ENCODE measurements at regions not wholly inside any gene's neighbourhood (a gene's known extent, or its start where the extent isn't known, plus 50 kb on each side); places are given as distances from the start of the nearest gene placed in this dataset.

DNA sequence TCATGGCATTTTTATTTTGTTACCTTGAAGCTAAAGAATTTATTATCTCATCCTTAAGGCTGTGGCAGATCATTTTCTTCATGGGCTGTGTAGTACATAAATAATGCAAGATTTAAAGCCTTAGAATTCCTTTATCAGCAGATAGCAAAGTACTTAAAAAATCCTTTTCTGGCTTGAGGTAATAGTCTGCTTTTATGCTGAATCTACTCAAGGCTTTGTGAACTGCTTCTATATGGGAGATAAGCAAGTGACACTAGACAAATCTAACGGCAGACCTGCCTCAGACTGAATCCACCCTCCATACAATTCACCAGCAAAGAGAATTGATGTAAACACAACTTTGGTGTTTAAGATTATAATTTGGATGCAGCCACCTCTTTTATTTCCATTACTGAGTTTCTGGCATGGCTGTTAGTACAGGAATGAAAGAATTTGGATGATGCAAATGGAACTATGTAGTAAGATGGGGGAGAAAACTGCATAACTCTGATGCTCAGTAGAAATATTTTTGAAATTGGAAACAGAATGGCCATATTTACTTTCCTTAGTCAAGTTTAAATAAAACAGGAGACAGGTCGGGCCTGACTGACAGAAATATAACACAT, 1121.5 kb downstream of the NAALADL2 start:
- Histone ChIP-seq H3K27ac (no peak overlapping the region), H3K9me3 (no peaks in the 10 kb centered on the region), H3K36me3 (no peaks in the 10 kb centered on the region), H3K27me3 (no peaks in the 10 kb centered on the region), H3K4me3 (no peak overlapping the region), H3K4me1 (no peaks in the 10 kb centered on the region)
- TF ChIP-seq, protein P1, sequence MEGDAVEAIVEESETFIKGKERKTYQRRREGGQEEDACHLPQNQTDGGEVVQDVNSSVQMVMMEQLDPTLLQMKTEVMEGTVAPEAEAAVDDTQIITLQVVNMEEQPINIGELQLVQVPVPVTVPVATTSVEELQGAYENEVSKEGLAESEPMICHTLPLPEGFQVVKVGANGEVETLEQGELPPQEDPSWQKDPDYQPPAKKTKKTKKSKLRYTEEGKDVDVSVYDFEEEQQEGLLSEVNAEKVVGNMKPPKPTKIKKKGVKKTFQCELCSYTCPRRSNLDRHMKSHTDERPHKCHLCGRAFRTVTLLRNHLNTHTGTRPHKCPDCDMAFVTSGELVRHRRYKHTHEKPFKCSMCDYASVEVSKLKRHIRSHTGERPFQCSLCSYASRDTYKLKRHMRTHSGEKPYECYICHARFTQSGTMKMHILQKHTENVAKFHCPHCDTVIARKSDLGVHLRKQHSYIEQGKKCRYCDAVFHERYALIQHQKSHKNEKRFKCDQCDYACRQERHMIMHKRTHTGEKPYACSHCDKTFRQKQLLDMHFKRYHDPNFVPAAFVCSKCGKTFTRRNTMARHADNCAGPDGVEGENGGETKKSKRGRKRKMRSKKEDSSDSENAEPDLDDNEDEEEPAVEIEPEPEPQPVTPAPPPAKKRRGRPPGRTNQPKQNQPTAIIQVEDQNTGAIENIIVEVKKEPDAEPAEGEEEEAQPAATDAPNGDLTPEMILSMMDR (IDR thresholded peaks at IDR 0.05): no peak
- TF ChIP-seq POLR2A (IDR thresholded peaks at IDR 0.05): no peak
- no peak for DNase-seq

DNA sequence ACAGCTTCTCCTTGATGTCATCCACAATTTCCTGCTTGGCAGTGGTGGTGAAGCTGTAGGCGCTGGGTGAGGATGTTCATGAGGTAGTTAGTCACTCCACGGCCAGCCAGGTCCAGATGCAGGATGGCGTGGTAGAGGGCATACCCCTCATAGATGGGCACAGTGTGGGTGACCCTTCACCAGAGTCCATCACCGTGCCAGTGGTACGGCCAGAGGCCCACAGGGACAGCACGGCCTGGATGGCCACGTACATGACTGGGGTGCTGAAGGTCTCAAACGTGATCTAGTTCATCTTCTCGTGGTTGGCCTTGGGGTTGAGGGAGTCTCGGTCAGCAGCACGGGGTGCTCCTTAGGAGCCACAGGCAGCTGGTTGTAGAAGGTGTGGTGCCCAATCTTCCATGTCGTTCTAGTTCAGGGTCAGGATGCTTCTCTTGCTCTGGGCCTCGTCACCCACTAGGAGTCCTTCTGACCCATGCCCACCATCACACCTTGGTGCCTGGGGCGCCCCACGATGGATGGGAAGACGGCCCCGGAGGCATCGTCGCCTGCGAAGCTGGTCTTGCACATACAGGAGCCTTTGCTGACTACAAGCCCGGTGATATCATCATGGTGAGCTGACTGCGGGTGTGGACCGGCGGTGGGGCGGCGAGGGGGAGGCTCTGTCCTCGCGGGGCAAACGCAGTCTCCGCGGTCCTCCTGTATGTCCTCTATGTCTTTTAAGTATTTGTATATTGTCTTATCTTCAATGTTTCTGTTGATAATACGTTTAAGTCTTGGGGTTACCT, 1119.0 kb downstream of the NAALADL2 start:
- Histone ChIP-seq H3K36me3 (no peaks in the 10 kb centered on the region), H3K9me3 (no peaks in the 10 kb centered on the region), H3K27me3 (no peaks in the 10 kb centered on the region), H3K27ac (no peak overlapping the region), H3K4me3 (no peak overlapping the region), H3K4me1 (no peaks in the 10 kb centered on the region)
- no peak for DNase-seq
- TF ChIP-seq POLR2A (IDR thresholded peaks at IDR 0.05): no peak
- TF ChIP-seq, protein P1 (IDR thresholded peaks at IDR 0.05): no peak

DNA sequence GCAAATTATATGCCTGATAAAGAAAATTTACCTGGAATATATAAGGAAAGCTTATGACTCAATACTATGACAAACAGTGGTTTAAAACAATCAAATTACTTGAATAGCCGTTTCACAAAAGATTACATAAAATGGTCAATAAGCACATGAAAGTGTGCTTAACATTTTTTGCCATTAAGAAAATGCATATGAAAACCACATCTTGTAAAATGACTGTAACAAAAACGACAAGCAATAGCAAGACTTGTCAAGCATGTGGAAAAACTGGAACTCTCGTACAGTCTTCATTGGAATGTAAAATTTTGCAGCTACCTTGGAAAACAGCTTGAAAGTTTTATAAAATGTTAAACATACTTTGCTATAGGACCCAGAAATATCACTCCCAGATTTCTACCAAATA, 1110.3 kb downstream of the NAALADL2 start:
- Histone ChIP-seq H3K27me3 (no peaks in the 10 kb centered on the region), H3K27ac (no peak overlapping the region), H3K4me3 (no peak overlapping the region), H3K9me3 (no peaks in the 10 kb centered on the region), H3K4me1 (no peaks in the 10 kb centered on the region), H3K36me3 (no peaks in the 10 kb centered on the region)
- TF ChIP-seq, protein P1 (IDR thresholded peaks at IDR 0.05): no peak
- TF ChIP-seq POLR2A (IDR thresholded peaks at IDR 0.05): no peak
- no peak for DNase-seq

DNA sequence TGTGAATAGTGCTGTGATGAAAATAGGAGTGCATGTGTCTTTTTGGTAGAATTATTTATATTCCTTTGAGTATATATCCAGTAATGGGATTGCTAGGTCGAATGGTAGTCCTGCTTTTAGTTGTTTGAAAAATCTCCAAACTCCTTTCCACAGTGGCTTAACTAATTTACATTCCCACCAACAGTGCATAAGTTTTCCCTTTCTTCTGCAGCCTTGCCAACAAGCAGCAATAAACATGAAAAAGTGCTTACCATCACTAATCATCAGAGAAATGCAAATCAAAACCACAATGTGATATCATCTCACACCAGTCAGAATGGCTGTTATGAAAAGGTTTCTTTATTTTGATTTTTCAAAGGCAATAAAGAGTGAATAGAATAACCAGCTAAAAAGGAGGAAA, 1105.9 kb downstream of the NAALADL2 start:
- Histone ChIP-seq H3K9me3 (no peaks in the 10 kb centered on the region), H3K4me1 (no peaks in the 10 kb centered on the region), H3K4me3 (no peak overlapping the region), H3K27me3 (no peaks in the 10 kb centered on the region), H3K27ac (no peak overlapping the region), H3K36me3 (no peaks in the 10 kb centered on the region)
- TF ChIP-seq, protein P1 (IDR thresholded peaks at IDR 0.05): no peak
- TF ChIP-seq POLR2A (IDR thresholded peaks at IDR 0.05): no peak
- no peak for DNase-seq

DNA sequence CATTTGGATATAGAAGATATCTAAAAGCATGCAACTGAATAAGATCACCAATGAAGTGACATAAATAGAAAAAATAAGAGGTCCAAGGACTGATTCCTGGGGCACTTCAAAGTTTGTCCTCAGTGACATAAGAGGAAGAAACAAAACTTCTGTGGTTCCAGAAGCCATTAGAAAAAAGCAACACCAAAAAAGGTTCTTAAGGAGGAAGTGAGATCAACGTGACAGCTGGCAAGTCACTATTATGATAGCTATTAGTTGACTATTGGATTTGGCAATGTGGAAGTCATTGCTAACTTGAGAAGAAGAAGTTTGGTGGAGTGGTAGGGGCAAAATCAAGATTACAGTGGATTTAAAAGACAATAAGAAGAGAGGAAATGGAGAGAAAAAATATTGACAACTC, 1098.3 kb downstream of the NAALADL2 start:
- H3K4me1 ChIP-seq: no peaks in the 10 kb centered on the region
- H3K27me3 ChIP-seq: no peaks in the 10 kb centered on the region
- no peaks in the 10 kb centered on the region for H3K9me3 ChIP-seq
- H3K36me3 ChIP-seq: no peaks in the 10 kb centered on the region
- DNase-seq: no peak
- no peak overlapping the region for H3K4me3 ChIP-seq
- no peak for TF ChIP-seq POLR2A (IDR thresholded peaks at IDR 0.05)
- TF ChIP-seq, protein P1 (IDR thresholded peaks at IDR 0.05): no peak
- no peak overlapping the region for H3K27ac ChIP-seq

All from Peyer's patch (tissue), 4 donors.